HG02885 (cell line): ENCODE measurements at regions not wholly inside any gene's neighbourhood (a gene's known extent, or its start where the extent isn't known, plus 50 kb on each side); places are given as distances from the start of the nearest gene placed in this dataset.

Source experiments
- ATAC-seq: cut with Tn5 transposase; IDR thresholded peaks from one replicate; pipeline ENCODE4 v1.9.1; 2021; ENCODE audit warnings: mild to moderate bottlenecking; ENCODE audit not compliant: unreplicated experiment, poor library complexity

- ATAC-seq: no peak
These were observed 247.8 kb downstream of the BCL2 start for GRCh38 chr18:63071701-63072141.

GRCh38 chr18:63070767-63071502 is 248.6 kb downstream of the BCL2 start:
- ATAC-seq: no peak

GRCh38 chr18:63069496-63069895 is 250.1 kb downstream of the BCL2 start:
- ATAC-seq: no peak

GRCh38 chr18:63067939-63068338 is 251.6 kb downstream of the BCL2 start:
- ATAC-seq: no peak

GRCh38 chr18:63065172-63065571 is 254.4 kb downstream of the BCL2 start:
- no peak for ATAC-seq

- ATAC-seq: no peak
These were observed 256.4 kb downstream of the BCL2 start for GRCh38 chr18:63063171-63063570.

GRCh38 chr18:63062246-63062645 is 257.3 kb downstream of the BCL2 start:
- no peak for ATAC-seq

- ATAC-seq: no peak
These were observed 258.3 kb downstream of the BCL2 start for GRCh38 chr18:63061303-63061702.

GRCh38 chr18:63058521-63058920 is 261.0 kb downstream of the BCL2 start:
- ATAC-seq: no peak

- no peak for ATAC-seq
These were observed 261.9 kb downstream of the BCL2 start for GRCh38 chr18:63057707-63058106.

GRCh38 chr18:63054901-63055584 is 264.5 kb downstream of the BCL2 start:
- no peak for ATAC-seq

- no peak for ATAC-seq
These were observed 267.6 kb downstream of the BCL2 start for GRCh38 chr18:63051928-63052327.

GRCh38 chr18:63050667-63051395 is 268.7 kb downstream of the BCL2 start:
- peak; percentile 49 for ATAC-seq

- ATAC-seq: no peak
These were observed 273.2 kb downstream of the BCL2 start for GRCh38 chr18:63046375-63046774.

- no peak for ATAC-seq
These were observed 276.1 kb downstream of the BCL2 start for GRCh38 chr18:63043516-63043915.

- ATAC-seq: no peak
These were observed 277.2 kb downstream of the BCL2 start for GRCh38 chr18:63042351-63042750.

- ATAC-seq: peak; percentile 60
These were observed 278.7 kb downstream of the BCL2 start for GRCh38 chr18:63040788-63041410.

- ATAC-seq: no peak
These were observed 282.1 kb downstream of the BCL2 start for GRCh38 chr18:63037491-63037890.

- no peak for ATAC-seq
These were observed 288.2 kb downstream of the BCL2 start for GRCh38 chr18:63031375-63031774.
